GM12891 (cell line): ENCODE measurements at regions not wholly inside any gene's neighbourhood (a gene's known extent, or its start where the extent isn't known, plus 50 kb on each side); places are given as distances from the start of the nearest gene placed in this dataset.

Experiments
- POLR2A ChIP-seq: IDR thresholded peaks from 2 replicates; pipeline ENCODE4 v1.6.1; 2011; ENCODE audit warnings: low read depth, low read length, control low read depth
- POLR2AphosphoS5 ChIP-seq: IDR thresholded peaks from 2 replicates; pipeline ENCODE4 v1.6.1; 2011; ENCODE audit warnings: low read depth, low read length, control low read depth
- SPI1 ChIP-seq: IDR thresholded peaks from 2 replicates; pipeline ENCODE4 v1.6.1; 2011; ENCODE audit warnings: low read depth, low read length, control low read depth

GRCh38 chr11:38208951-38209350 lies 1610.9 kb upstream of the RAG2 start:
- TF ChIP-seq POLR2AphosphoS5 (no peak), POLR2A (no peak), SPI1 (no peak)
